ENCODE measurements at regions not wholly inside any gene's neighbourhood (a gene's known extent, or its start where the extent isn't known, plus 50 kb on each side); places are given as distances from the start of the nearest gene placed in this dataset.

DNA sequence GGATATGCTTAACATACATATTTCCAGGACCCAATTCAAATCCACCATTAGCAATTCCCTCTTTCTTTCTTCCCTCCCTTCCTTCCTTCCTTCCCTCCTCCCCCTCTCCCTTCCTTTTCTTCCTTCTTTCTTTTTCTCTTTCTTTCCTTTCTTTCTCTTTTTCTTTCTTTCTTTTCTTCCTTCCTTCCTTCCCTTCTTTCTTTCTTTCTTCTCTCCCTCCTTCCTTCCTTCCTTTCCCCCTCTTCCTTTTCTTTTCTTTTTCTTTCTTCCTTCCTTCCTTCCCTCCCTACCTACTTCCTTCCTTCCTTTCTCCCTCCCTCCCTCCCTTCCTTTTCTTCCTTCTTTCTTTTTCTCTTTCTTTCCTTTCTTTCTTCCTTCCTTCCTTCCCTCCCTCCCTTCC, 332.0 kb downstream of the TMEM161B start:
- H3K4me3 ChIP-seq (ENCODE audit: low read depth in 1 of 3, low read length in 3 of 3), result no peak overlapping the region
- H3K36me3 ChIP-seq (ENCODE audit: control insufficient read depth in 3 of 3, insufficient read depth in 2 of 3, low read depth in 1 of 3, low read length in 3 of 3), result no peaks in the 10 kb centered on the region
- no peaks in the 10 kb centered on the region for H3K27me3 ChIP-seq (ENCODE audit: control insufficient read depth in 3 of 3, insufficient read depth in 3 of 3, low read length in 3 of 3)
- H3K27ac ChIP-seq (ENCODE audit: low read depth in 1 of 3, low read length in 2 of 3), result no peak overlapping the region
- no peak for FAIRE-seq
- no peaks in the 10 kb centered on the region for H3K9me3 ChIP-seq (ENCODE audit: control insufficient read depth in 2 of 2, insufficient read depth in 1 of 2, low read depth in 1 of 2, low read length in 1 of 2)
- H3K4me1 ChIP-seq (ENCODE audit: control insufficient read depth in 3 of 3, insufficient read depth in 2 of 3, low read depth in 1 of 3, low read length in 2 of 3), result no peaks in the 10 kb centered on the region
- DNase-seq, result no peak

GRCh38 chr5:87924436-87924835, 344.2 kb downstream of the TMEM161B start:
- no peaks in the 10 kb centered on the region for H3K4me1 ChIP-seq (ENCODE audit: control insufficient read depth in 3 of 3, insufficient read depth in 2 of 3, low read depth in 1 of 3, low read length in 2 of 3)
- peaks cover 0 to 6% of the 10 kb centered on the region in 2 donors for H3K9me3 ChIP-seq (ENCODE audit: control insufficient read depth in 2 of 2, insufficient read depth in 1 of 2, low read depth in 1 of 2, low read length in 1 of 2)
- DNase-seq (no peak), FAIRE-seq (no peak)
- H3K4me3 ChIP-seq (ENCODE audit: low read depth in 1 of 3, low read length in 3 of 3), result no peak overlapping the region
- no peaks in the 10 kb centered on the region for H3K36me3 ChIP-seq (ENCODE audit: control insufficient read depth in 3 of 3, insufficient read depth in 2 of 3, low read depth in 1 of 3, low read length in 3 of 3)
- no peaks in the 10 kb centered on the region for H3K27me3 ChIP-seq (ENCODE audit: control insufficient read depth in 3 of 3, insufficient read depth in 3 of 3, low read length in 3 of 3)
- H3K27ac ChIP-seq (ENCODE audit: low read depth in 1 of 3, low read length in 2 of 3), result no peak overlapping the region
- WGBS, 3 donors, result 28 to 40% (median 38%) methylated on average over 7 of the region's 7 CpGs

GRCh38 chr5:87916320-87916719, 352.3 kb downstream of the TMEM161B start:
- FAIRE-seq, result no peak
- no peak for DNase-seq

DNA sequence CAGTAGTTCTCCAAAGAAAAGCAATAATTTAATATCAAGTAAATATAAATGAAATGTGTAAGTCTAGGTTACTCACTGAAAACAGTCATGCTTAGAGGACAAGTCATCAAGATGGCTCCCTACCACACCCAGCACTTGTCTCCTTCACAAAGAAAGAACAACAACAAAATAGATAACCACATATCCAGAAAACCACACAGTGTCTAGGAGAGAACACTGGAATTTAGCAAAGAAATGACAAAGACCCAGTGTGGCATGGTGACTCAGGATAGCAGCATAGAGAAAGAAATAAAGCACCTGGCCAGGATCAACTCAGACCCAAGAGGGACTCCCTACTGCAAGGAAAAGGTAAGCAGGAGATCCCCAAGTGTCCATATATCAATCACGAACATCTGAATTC, 356.2 kb downstream of the TMEM161B start:
- H3K36me3 ChIP-seq (ENCODE audit: control insufficient read depth in 3 of 3, insufficient read depth in 2 of 3, low read depth in 1 of 3, low read length in 3 of 3), result no peaks in the 10 kb centered on the region
- H3K27me3 ChIP-seq (ENCODE audit: control insufficient read depth in 3 of 3, insufficient read depth in 3 of 3, low read length in 3 of 3), result no peaks in the 10 kb centered on the region
- no peak overlapping the region for H3K27ac ChIP-seq (ENCODE audit: low read depth in 1 of 3, low read length in 2 of 3)
- H3K9me3 ChIP-seq (ENCODE audit: control insufficient read depth in 2 of 2, insufficient read depth in 1 of 2, low read depth in 1 of 2, low read length in 1 of 2), result peaks cover 0 to 7% of the 10 kb centered on the region in 2 donors
- FAIRE-seq (no peak), DNase-seq (no peak)
- H3K4me3 ChIP-seq (ENCODE audit: low read depth in 1 of 3, low read length in 3 of 3), result no peak overlapping the region
- WGBS, 3 donors, result 82 to 94% (median 84%) methylated on average over 1 of the region's 1 CpG
- no peaks in the 10 kb centered on the region for H3K4me1 ChIP-seq (ENCODE audit: control insufficient read depth in 3 of 3, insufficient read depth in 2 of 3, low read depth in 1 of 3, low read length in 2 of 3)

More at GRCh38 chr5:87916320-87916719, 352.3 kb downstream of the TMEM161B start:
- Histone ChIP-seq H3K4me1 (ENCODE audit: control insufficient read depth in 3 of 3, insufficient read depth in 2 of 3, low read depth in 1 of 3, low read length in 2 of 3) (no peaks in the 10 kb centered on the region), H3K9me3 (ENCODE audit: control insufficient read depth in 2 of 2, insufficient read depth in 1 of 2, low read depth in 1 of 2, low read length in 1 of 2) (peaks cover 0 to 7% of the 10 kb centered on the region in 2 donors), H3K36me3 (ENCODE audit: control insufficient read depth in 3 of 3, insufficient read depth in 2 of 3, low read depth in 1 of 3, low read length in 3 of 3) (no peaks in the 10 kb centered on the region), H3K27ac (ENCODE audit: low read depth in 1 of 3, low read length in 2 of 3) (no peak overlapping the region), H3K27me3 (ENCODE audit: control insufficient read depth in 3 of 3, insufficient read depth in 3 of 3, low read length in 3 of 3) (no peaks in the 10 kb centered on the region), H3K4me3 (ENCODE audit: low read depth in 1 of 3, low read length in 3 of 3) (no peak overlapping the region)
- 75 to 81% (median 75%) methylated on average over 4 of the region's 4 CpGs for WGBS, 3 donors

DNA sequence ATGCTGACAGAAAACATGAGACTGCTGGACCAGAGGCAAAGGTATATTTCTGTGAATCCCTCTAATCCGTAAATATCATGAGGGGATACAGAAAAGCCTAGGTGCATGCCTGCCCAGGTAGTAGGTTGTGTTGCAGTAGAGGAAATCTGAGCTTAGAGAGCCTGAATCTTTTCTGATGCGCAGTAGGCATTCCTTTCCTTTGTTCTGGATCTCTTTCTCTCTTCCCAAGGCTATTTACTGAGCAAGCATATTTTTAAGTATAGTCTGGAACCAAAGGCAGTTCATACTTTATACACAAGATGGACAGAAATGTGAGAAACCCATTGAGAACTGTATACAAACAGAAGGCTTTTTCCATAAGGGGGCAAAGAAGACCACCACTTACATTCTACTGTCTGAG, 359.3 kb downstream of the TMEM161B start:
- H3K36me3 ChIP-seq (ENCODE audit: control insufficient read depth in 3 of 3, insufficient read depth in 2 of 3, low read depth in 1 of 3, low read length in 3 of 3), result no peaks in the 10 kb centered on the region
- no peaks in the 10 kb centered on the region for H3K9me3 ChIP-seq (ENCODE audit: control insufficient read depth in 2 of 2, insufficient read depth in 1 of 2, low read depth in 1 of 2, low read length in 1 of 2)
- no peaks in the 10 kb centered on the region for H3K27me3 ChIP-seq (ENCODE audit: control insufficient read depth in 3 of 3, insufficient read depth in 3 of 3, low read length in 3 of 3)
- FAIRE-seq (no peak), DNase-seq (no peak)
- WGBS, 3 donors, result 74 to 85% (median 77%) methylated on average over 2 of the region's 2 CpGs
- H3K27ac ChIP-seq (ENCODE audit: low read depth in 1 of 3, low read length in 2 of 3), result no peak overlapping the region
- no peak overlapping the region for H3K4me3 ChIP-seq (ENCODE audit: low read depth in 1 of 3, low read length in 3 of 3)
- no peaks in the 10 kb centered on the region for H3K4me1 ChIP-seq (ENCODE audit: control insufficient read depth in 3 of 3, insufficient read depth in 2 of 3, low read depth in 1 of 3, low read length in 2 of 3)

DNA sequence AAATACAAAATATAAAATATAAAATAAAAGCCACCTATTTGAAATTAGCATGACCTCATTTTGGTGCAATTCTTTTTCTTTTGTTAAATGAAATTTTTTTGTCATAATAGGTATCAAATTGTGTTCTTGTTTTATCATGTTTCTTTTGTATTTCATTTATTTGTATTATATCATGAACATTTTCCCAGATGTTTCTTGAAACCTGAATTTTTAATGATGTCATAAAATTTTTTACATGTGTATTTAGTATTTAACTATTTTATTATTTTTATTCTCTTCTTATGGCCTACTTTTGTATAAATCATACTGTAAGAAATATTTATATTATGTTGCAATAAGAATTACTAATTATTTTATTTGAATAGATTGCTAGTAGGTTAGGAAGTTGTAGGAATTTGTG, 361.7 kb downstream of the TMEM161B start:
- Histone ChIP-seq H3K4me3 (ENCODE audit: low read depth in 1 of 3, low read length in 3 of 3) (no peak overlapping the region), H3K27me3 (ENCODE audit: control insufficient read depth in 3 of 3, insufficient read depth in 3 of 3, low read length in 3 of 3) (no peaks in the 10 kb centered on the region), H3K36me3 (ENCODE audit: control insufficient read depth in 3 of 3, insufficient read depth in 2 of 3, low read depth in 1 of 3, low read length in 3 of 3) (no peaks in the 10 kb centered on the region), H3K9me3 (ENCODE audit: control insufficient read depth in 2 of 2, insufficient read depth in 1 of 2, low read depth in 1 of 2, low read length in 1 of 2) (no peaks in the 10 kb centered on the region), H3K27ac (ENCODE audit: low read depth in 1 of 3, low read length in 2 of 3) (no peak overlapping the region), H3K4me1 (ENCODE audit: control insufficient read depth in 3 of 3, insufficient read depth in 2 of 3, low read depth in 1 of 3, low read length in 2 of 3) (no peaks in the 10 kb centered on the region)
- FAIRE-seq (peak; percentile 51), DNase-seq (no peak)

DNA sequence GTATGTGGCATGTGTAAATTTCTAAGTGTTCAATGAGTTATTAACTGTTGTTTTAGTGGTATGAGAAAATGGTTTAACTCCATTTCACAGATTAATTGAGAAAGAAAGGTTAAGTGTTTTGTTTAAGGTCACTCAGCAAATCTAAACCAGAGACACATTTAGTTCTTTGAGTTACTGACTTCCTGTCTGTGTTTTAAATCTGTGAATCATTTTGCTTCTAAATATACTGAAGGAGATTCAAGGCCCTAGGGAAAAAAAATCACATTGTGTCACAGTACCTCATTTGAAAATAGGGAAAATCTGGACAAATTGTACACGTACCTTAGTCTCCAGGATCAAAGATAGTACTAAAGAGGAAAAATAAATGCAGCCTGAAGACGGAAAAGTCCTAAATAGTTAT, 368.2 kb downstream of the TMEM161B start:
- 57 to 84% (median 70%) methylated on average over 2 of the region's 2 CpGs for WGBS, 3 donors
- H3K36me3 ChIP-seq (ENCODE audit: control insufficient read depth in 3 of 3, insufficient read depth in 2 of 3, low read depth in 1 of 3, low read length in 3 of 3), result no peaks in the 10 kb centered on the region
- H3K4me3 ChIP-seq (ENCODE audit: low read depth in 1 of 3, low read length in 3 of 3), result no peak overlapping the region
- H3K27ac ChIP-seq (ENCODE audit: low read depth in 1 of 3, low read length in 2 of 3), result no peak overlapping the region
- H3K9me3 ChIP-seq (ENCODE audit: control insufficient read depth in 2 of 2, insufficient read depth in 1 of 2, low read depth in 1 of 2, low read length in 1 of 2), result no peaks in the 10 kb centered on the region
- FAIRE-seq (no peak), DNase-seq (no peak)
- H3K4me1 ChIP-seq (ENCODE audit: control insufficient read depth in 3 of 3, insufficient read depth in 2 of 3, low read depth in 1 of 3, low read length in 2 of 3), result no peaks in the 10 kb centered on the region
- no peaks in the 10 kb centered on the region for H3K27me3 ChIP-seq (ENCODE audit: control insufficient read depth in 3 of 3, insufficient read depth in 3 of 3, low read length in 3 of 3)

GRCh38 chr5:87899721-87900131, 368.9 kb downstream of the TMEM161B start:
- DNase-seq (peak in 1 of 2 donors; percentile 2), FAIRE-seq (no peak)
- Histone ChIP-seq H3K9me3 (ENCODE audit: control insufficient read depth in 2 of 2, insufficient read depth in 1 of 2, low read depth in 1 of 2, low read length in 1 of 2) (no peaks in the 10 kb centered on the region), H3K27me3 (ENCODE audit: control insufficient read depth in 3 of 3, insufficient read depth in 3 of 3, low read length in 3 of 3) (no peaks in the 10 kb centered on the region), H3K36me3 (ENCODE audit: control insufficient read depth in 3 of 3, insufficient read depth in 2 of 3, low read depth in 1 of 3, low read length in 3 of 3) (no peaks in the 10 kb centered on the region), H3K4me1 (ENCODE audit: control insufficient read depth in 3 of 3, insufficient read depth in 2 of 3, low read depth in 1 of 3, low read length in 2 of 3) (no peaks in the 10 kb centered on the region), H3K4me3 (ENCODE audit: low read depth in 1 of 3, low read length in 3 of 3) (no peak overlapping the region), H3K27ac (ENCODE audit: low read depth in 1 of 3, low read length in 2 of 3) (no peak overlapping the region)
- 27 to 40% (median 32%) methylated on average over 3 of the region's 3 CpGs for WGBS, 3 donors

GRCh38 chr5:87899208-87899661, 369.4 kb downstream of the TMEM161B start:
- Histone ChIP-seq H3K27me3 (ENCODE audit: control insufficient read depth in 3 of 3, insufficient read depth in 3 of 3, low read length in 3 of 3) (no peaks in the 10 kb centered on the region), H3K4me1 (ENCODE audit: control insufficient read depth in 3 of 3, insufficient read depth in 2 of 3, low read depth in 1 of 3, low read length in 2 of 3) (no peaks in the 10 kb centered on the region), H3K9me3 (ENCODE audit: control insufficient read depth in 2 of 2, insufficient read depth in 1 of 2, low read depth in 1 of 2, low read length in 1 of 2) (no peaks in the 10 kb centered on the region), H3K27ac (ENCODE audit: low read depth in 1 of 3, low read length in 2 of 3) (no peak overlapping the region), H3K36me3 (ENCODE audit: control insufficient read depth in 3 of 3, insufficient read depth in 2 of 3, low read depth in 1 of 3, low read length in 3 of 3) (no peaks in the 10 kb centered on the region), H3K4me3 (ENCODE audit: low read depth in 1 of 3, low read length in 3 of 3) (no peak overlapping the region)
- 41 to 49% (median 46%) methylated on average over 4 of the region's 4 CpGs for WGBS, 3 donors
- FAIRE-seq, result no peak
- DNase-seq, result no peak
